Ishikawa (cell line): ENCODE measurements at regions not wholly inside any gene's neighbourhood (a gene's known extent, or its start where the extent isn't known, plus 50 kb on each side); places are given as distances from the start of the nearest gene placed in this dataset.

ENCODE experiments used
- EP300 ChIP-seq: IDR thresholded peaks from 2 replicates; pipeline ENCODE4 v1.6.1; 2012; ENCODE audit warnings: borderline replicate concordance
- USF1 ChIP-seq: IDR thresholded peaks from 2 replicates; pipeline ENCODE4 v1.6.1; 2012
- YY1 ChIP-seq: IDR thresholded peaks from 2 replicates; pipeline ENCODE4 v1.6.1; 2012; ENCODE audit warnings: low read depth
- TF ChIP-seq, protein P1 (sequence below): IDR thresholded peaks from 2 replicates; pipeline ENCODE4 v1.6.1; 2012

- TF ChIP-seq EP300 (no peak), YY1 (no peak), USF1 (no peak)
- TF ChIP-seq, protein P1, sequence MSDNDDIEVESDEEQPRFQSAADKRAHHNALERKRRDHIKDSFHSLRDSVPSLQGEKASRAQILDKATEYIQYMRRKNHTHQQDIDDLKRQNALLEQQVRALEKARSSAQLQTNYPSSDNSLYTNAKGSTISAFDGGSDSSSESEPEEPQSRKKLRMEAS: no peak
Measured at GRCh38 chr14:43674273-43674672, 832.8 kb downstream of the FSCB start.
